WTC11 (cell line): ENCODE measurements at regions not wholly inside any gene's neighbourhood (a gene's known extent, or its start where the extent isn't known, plus 50 kb on each side); places are given as distances from the start of the nearest gene placed in this dataset.

ENCODE experiments used
- ATAC-seq: fragments of 200-7000 bp; cut with Tn5 transposase; 2 replicates; pipeline ENCODE4 v1.10.0; 2021; ENCODE audit warnings: mild to moderate bottlenecking, moderate library complexity
- CTCF ChIA-PET: fragments of 300-600 bp; sonication (Branson Sonifier 250); formaldehyde crosslinking; loops from one replicate; lab custom pipeline; 2021; ENCODE audit warnings: antibody characterized with exemption; lab: Charles Lee
- POLR2A ChIA-PET: fragments of 350-600 bp; sonication (Branson Sonifier 250); formaldehyde crosslinking; loops from one replicate; lab custom pipeline; 2021; ENCODE audit warnings: antibody characterized with exemption; lab: Charles Lee
- DNase-seq: peaks from one replicate; pipeline ENCODE4 v3.0.0; 2021; ENCODE audit warnings: low spot score
- H3K27ac Mint-ChIP-seq: 2 replicates; pipeline ENCODE4 v1.8.0; 2021; ENCODE audit warnings: mixed read lengths
- H3K27me3 Mint-ChIP-seq: 2 replicates; pipeline ENCODE4 v1.8.0; 2021; ENCODE audit warnings: low read depth, mild to moderate bottlenecking, moderate library complexity, mixed read lengths
- H3K36me3 Mint-ChIP-seq: 2 replicates; pipeline ENCODE4 v1.8.0; 2021; ENCODE audit warnings: mixed read lengths
- H3K4me1 Mint-ChIP-seq: 2 replicates; pipeline ENCODE4 v1.8.0; 2022; ENCODE audit warnings: mixed read lengths
- H3K4me3 Mint-ChIP-seq: 2 replicates; pipeline ENCODE4 v1.8.0; 2021; ENCODE audit warnings: mild to moderate bottlenecking, moderate library complexity, mixed read lengths
- H3K9me3 Mint-ChIP-seq: 2 replicates; pipeline ENCODE4 v1.8.0; 2021; ENCODE audit warnings: mixed read lengths
- ATF1 ChIP-seq: sonication (generic); formaldehyde crosslinking; IDR thresholded peaks from 2 replicates; pipeline ENCODE4 v1.8.1; 2023; ENCODE audit warnings: mild to moderate bottlenecking, moderate library complexity, missing genetic modification reagents
- ATF2 ChIP-seq: sonication (generic); formaldehyde crosslinking; IDR thresholded peaks from 2 replicates; pipeline ENCODE4 v1.8.1; 2022; ENCODE audit warnings: low read depth, missing genetic modification reagents, borderline replicate concordance
- ATF3 ChIP-seq: sonication (generic); formaldehyde crosslinking; conservative IDR thresholded peaks from 2 replicates; pipeline ENCODE4 v1.8.1; 2022; ENCODE audit warnings: mild to moderate bottlenecking, missing genetic modification reagents
- CREB1 ChIP-seq: sonication (generic); formaldehyde crosslinking; IDR thresholded peaks from 2 replicates; pipeline ENCODE4 v1.8.0; 2023; ENCODE audit warnings: mild to moderate bottlenecking, missing genetic modification reagents
- ESRRA ChIP-seq: sonication (generic); formaldehyde crosslinking; IDR thresholded peaks from 2 replicates; pipeline ENCODE4 v1.8.1; 2022; ENCODE audit warnings: mild to moderate bottlenecking, missing genetic modification reagents, borderline replicate concordance
- FOXP1 ChIP-seq: sonication (generic); formaldehyde crosslinking; IDR thresholded peaks from 2 replicates; pipeline ENCODE4 v1.8.0; 2022; ENCODE audit warnings: missing genetic modification reagents, mild to moderate bottlenecking, moderate library complexity, borderline replicate concordance
- GABPB1 ChIP-seq: sonication (generic); formaldehyde crosslinking; IDR thresholded peaks from 2 replicates; pipeline ENCODE4 v1.8.1; 2023; ENCODE audit warnings: mild to moderate bottlenecking, missing genetic modification reagents
- IRF2 ChIP-seq: sonication (generic); formaldehyde crosslinking; IDR thresholded peaks from 2 replicates; pipeline ENCODE4 v1.8.0; 2022; ENCODE audit warnings: low read depth, missing genetic modification reagents, borderline replicate concordance
- JUN ChIP-seq: sonication (generic); formaldehyde crosslinking; IDR thresholded peaks from 2 replicates; pipeline ENCODE4 v1.8.0; 2023; ENCODE audit warnings: mild to moderate bottlenecking, missing genetic modification reagents
- NFE2L1 ChIP-seq: sonication (generic); formaldehyde crosslinking; IDR thresholded peaks from 2 replicates; pipeline ENCODE4 v1.8.1; 2023; ENCODE audit warnings: missing genetic modification reagents
- PRRX2 ChIP-seq: fragments of 250-450 bp; sonication (Bioruptor Pico); IDR thresholded peaks from 2 replicates; pipeline ENCODE4 v1.8.0; 2021; ENCODE audit warnings: mild to moderate bottlenecking
- RORB ChIP-seq: fragments of 250-450 bp; sonication (Bioruptor Pico); IDR thresholded peaks from 2 replicates; pipeline ENCODE4 v1.9.0; 2021; ENCODE audit warnings: mild to moderate bottlenecking
- SMAD4 ChIP-seq: sonication (generic); formaldehyde crosslinking; IDR thresholded peaks from 2 replicates; pipeline ENCODE4 v1.8.0; 2022; ENCODE audit warnings: mild to moderate bottlenecking, missing genetic modification reagents
- TEAD1 ChIP-seq: sonication (generic); formaldehyde crosslinking; IDR thresholded peaks from 2 replicates; pipeline ENCODE4 v1.8.0; 2022; ENCODE audit warnings: mild to moderate bottlenecking, missing genetic modification reagents
- ZNF138 ChIP-seq: sonication (generic); formaldehyde crosslinking; conservative IDR thresholded peaks from 2 replicates; pipeline ENCODE4 v1.8.1; 2022; ENCODE audit warnings: mild to moderate bottlenecking, moderate library complexity, missing genetic modification reagents
- ZNF219 ChIP-seq: sonication (generic); formaldehyde crosslinking; IDR thresholded peaks from 2 replicates; pipeline ENCODE4 v1.8.0; 2023; ENCODE audit warnings: missing genetic modification reagents, mild to moderate bottlenecking, borderline replicate concordance
- ZNF281 ChIP-seq: sonication (generic); formaldehyde crosslinking; IDR thresholded peaks from 2 replicates; pipeline ENCODE4 v1.8.0; 2023; ENCODE audit warnings: mild to moderate bottlenecking, missing genetic modification reagents
- ZNF317 ChIP-seq: sonication (generic); formaldehyde crosslinking; IDR thresholded peaks from 2 replicates; pipeline ENCODE4 v1.8.1; 2023; ENCODE audit warnings: low read depth, mild to moderate bottlenecking, moderate library complexity, missing genetic modification reagents, borderline replicate concordance
- TF ChIP-seq, protein P1 (sequence below): sonication (generic); formaldehyde crosslinking; IDR thresholded peaks from 2 replicates; pipeline ENCODE4 v1.8.1; 2022; ENCODE audit warnings: missing genetic modification reagents, borderline replicate concordance

- ChIA-PET CTCF (no interaction called here), POLR2A (no interaction called here)
- TF ChIP-seq RORB, result no peak
- no peak for TF ChIP-seq FOXP1 (CRISPR knock-in tag)
- no peak for TF ChIP-seq IRF2 (CRISPR knock-in tag)
- no peak for TF ChIP-seq JUN (CRISPR knock-in tag)
- no peak for TF ChIP-seq PRRX2 (CRISPR knock-in tag)
- no peak for TF ChIP-seq ESRRA (CRISPR knock-in tag)
- TF ChIP-seq TEAD1 (CRISPR knock-in tag), result no peak
- no peak for TF ChIP-seq ZNF219 (CRISPR knock-in tag)
- TF ChIP-seq ZNF281 (CRISPR knock-in tag), result no peak
- no peak for TF ChIP-seq ATF3
- TF ChIP-seq, protein P1, sequence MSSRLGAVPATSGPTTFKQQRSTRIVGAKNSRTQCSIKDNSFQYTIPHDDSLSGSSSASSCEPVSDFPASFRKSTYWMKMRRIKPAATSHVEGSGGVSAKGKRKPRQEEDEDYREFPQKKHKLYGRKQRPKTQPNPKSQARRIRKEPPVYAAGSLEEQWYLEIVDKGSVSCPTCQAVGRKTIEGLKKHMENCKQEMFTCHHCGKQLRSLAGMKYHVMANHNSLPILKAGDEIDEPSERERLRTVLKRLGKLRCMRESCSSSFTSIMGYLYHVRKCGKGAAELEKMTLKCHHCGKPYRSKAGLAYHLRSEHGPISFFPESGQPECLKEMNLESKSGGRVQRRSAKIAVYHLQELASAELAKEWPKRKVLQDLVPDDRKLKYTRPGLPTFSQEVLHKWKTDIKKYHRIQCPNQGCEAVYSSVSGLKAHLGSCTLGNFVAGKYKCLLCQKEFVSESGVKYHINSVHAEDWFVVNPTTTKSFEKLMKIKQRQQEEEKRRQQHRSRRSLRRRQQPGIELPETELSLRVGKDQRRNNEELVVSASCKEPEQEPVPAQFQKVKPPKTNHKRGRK (CRISPR knock-in tag), result no peak
- TF ChIP-seq NFE2L1 (CRISPR knock-in tag), result no peak
- no peak for TF ChIP-seq ATF2
- TF ChIP-seq ZNF138, result no peak
These were observed 903.4 kb upstream of the CDH8 start for GRCh38 chr16:62939687-62940086.

DNA sequence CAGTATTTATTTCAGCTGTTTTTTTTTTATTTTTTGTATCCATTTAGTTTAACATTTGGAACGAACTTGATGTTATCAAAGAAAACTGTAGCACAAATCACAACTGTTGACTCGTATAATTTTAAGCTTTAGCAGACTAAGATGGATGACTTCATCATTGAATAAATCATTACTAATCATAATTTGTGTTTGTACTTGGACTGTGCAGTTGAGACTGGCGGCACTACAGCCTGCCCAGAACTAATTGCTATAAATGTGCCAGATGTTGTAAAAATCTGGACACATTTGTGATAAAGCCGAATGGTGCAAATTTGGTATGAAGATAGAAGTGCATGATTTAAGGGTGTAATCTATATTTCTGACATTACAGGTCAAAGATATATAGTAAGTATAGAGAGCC, 897.7 kb upstream of the CDH8 start:
- Mint-ChIP-seq H3K36me3 (no peaks in the 10 kb centered on the region), H3K27me3 (no peaks in the 10 kb centered on the region), H3K4me1 (peaks cover 20% of the 10 kb centered on the region)
- ATAC-seq, result no peak
- CTCF ChIA-PET, result no interaction called here
- TF ChIP-seq RORB (no peak), ATF2 (no peak), SMAD4 (no peak), FOXP1 (CRISPR knock-in tag) (no peak), GABPB1 (CRISPR knock-in tag) (no peak), ZNF317 (CRISPR knock-in tag) (no peak), CREB1 (no peak), ATF1 (CRISPR knock-in tag) (no peak)
- TF ChIP-seq, protein P1 (CRISPR knock-in tag), result no peak
- TF ChIP-seq, all 79 proteins: peak for 0
- Mint-ChIP-seq H3K27ac (no peak overlapping the region), H3K4me3 (no peak overlapping the region), H3K9me3 (no peaks in the 10 kb centered on the region)
- no peak for DNase-seq
- POLR2A ChIA-PET, result no interaction called here

More at GRCh38 chr16:62939687-62940086, 903.4 kb upstream of the CDH8 start:
- Mint-ChIP-seq H3K27ac (no peak overlapping the region), H3K9me3 (no peaks in the 10 kb centered on the region), H3K4me1 (peaks cover 4% of the 10 kb centered on the region), H3K4me3 (no peak overlapping the region), H3K36me3 (no peaks in the 10 kb centered on the region), H3K27me3 (no peaks in the 10 kb centered on the region)
- no peak for ATAC-seq
- DNase-seq, result no peak
